ENCODE measurements at regions not wholly inside any gene's neighbourhood (a gene's known extent, or its start where the extent isn't known, plus 50 kb on each side); places are given as distances from the start of the nearest gene placed in this dataset.

- TF ChIP-seq GATA1 (IDR thresholded peaks at IDR 0.05; ENCODE audit: low read depth, low read length) (no peak), POLR2A (IDR thresholded peaks at IDR 0.05; ENCODE audit: low read length) (no peak)
Measured at GRCh38 chr10:94052866-94053791, 59.4 kb downstream of the PLCE1 start.

Measured in erythroblast (primary cell).